ENCODE measurements at regions not wholly inside any gene's neighbourhood (a gene's known extent, or its start where the extent isn't known, plus 50 kb on each side); places are given as distances from the start of the nearest gene placed in this dataset.

- no peak for DNase-seq
Measured at GRCh38 chr4:128347175-128347868, 59.7 kb upstream of the PGRMC2 start.

DNA sequence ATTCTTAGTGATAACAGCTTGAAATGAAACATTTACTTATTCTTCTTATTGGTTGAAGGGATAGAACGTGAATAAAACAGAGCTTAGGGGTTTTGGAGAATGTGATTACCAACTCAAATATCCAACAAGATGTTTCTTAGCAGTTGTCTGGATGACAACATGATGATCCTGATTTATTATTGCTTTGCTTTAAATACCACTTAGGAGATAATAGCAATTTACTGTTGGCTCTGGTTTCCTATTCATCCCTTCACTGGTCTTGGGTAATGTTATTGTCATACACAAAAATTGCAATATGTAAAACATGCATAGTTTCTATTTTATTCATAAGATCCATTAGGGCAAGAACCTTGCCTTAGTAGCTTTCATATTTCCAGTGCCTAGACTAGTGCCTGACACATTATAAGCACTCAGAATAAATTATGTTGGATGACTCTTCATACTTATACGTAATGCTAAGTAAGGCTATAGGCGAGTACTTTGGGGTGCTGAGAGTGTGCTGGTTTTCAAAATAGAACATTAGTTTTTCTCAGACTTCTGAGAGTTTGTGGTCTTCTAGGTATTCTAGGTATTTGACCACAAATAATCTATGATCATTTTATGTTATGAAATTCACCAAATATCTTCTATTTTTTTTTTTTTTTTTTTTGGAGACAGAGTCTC is 58.6 kb upstream of the PGRMC2 start:
- no peak for DNase-seq

- DNase-seq, result no peak
Measured at GRCh38 chr4:128345650-128346049, 58.0 kb upstream of the PGRMC2 start.

- DNase-seq, result no peak
Measured at GRCh38 chr4:128342762-128343161, 55.1 kb upstream of the PGRMC2 start.

- DNase-seq, result no peak
Measured at GRCh38 chr4:128341634-128342033, 54.0 kb upstream of the PGRMC2 start.

- no peak for DNase-seq
Measured at GRCh38 chr4:128338634-128339355, 51.2 kb upstream of the PGRMC2 start.

DNA sequence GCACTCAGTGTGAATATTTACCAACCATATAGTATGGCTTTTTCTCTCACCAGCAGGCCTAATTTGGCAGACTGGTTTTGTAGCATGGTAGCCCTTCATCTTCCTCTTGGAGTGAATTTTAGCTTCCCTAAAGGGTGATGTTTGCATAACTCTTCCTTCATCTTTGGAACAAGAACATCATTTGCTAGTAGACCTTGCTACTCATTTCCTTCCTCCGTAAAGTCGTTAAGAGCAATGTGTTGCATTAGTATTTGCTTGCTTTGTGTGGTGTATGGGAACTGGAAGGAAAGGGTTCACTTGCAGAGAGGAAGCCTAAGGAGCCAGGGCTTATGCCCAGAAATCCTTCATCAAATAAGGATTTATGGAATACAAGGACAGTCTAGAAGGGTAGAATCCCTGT is 50.2 kb upstream of the PGRMC2 start:
- no peak for DNase-seq

Data from activated naive CD4-positive, alpha-beta T cell treated with anti-CD3 and anti-CD28 coated beads, Interleukin-2, amount 50 U/mL, for 16 hours (primary cell).